ENCODE measurements at regions not wholly inside any gene's neighbourhood (a gene's known extent, or its start where the extent isn't known, plus 50 kb on each side); places are given as distances from the start of the nearest gene placed in this dataset.

GRCh38 chr4:14264437-14264836, 636.9 kb upstream of the BOD1L1 start:
- TF ChIP-seq EP300 (IDR thresholded peaks at IDR 0.05; ENCODE audit: borderline replicate concordance in 1 of 2, low read depth in 2 of 2, low read length in 2 of 2) (no peak), POLR2AphosphoS5 (IDR thresholded peaks at IDR 0.05; ENCODE audit: low read depth, low read length) (no peak)

All from H1 (cell line).